GM18502 (cell line): ENCODE measurements at regions not wholly inside any gene's neighbourhood (a gene's known extent, or its start where the extent isn't known, plus 50 kb on each side); places are given as distances from the start of the nearest gene placed in this dataset.
A peak's percentile ranks its signal among the peaks of the same experiment; 100 is the strongest.
"Not testable (repeated sequence)": the region's sequence is repeated elsewhere in the genome, so short reads cannot be mapped to it uniquely, and the experiment has no call there.

Experiments
- ATAC-seq: cut with Tn5 transposase; IDR thresholded peaks from one replicate; pipeline ENCODE4 v1.9.1; 2021; ENCODE audit warnings: mild to moderate bottlenecking; ENCODE audit not compliant: unreplicated experiment, poor library complexity

DNA sequence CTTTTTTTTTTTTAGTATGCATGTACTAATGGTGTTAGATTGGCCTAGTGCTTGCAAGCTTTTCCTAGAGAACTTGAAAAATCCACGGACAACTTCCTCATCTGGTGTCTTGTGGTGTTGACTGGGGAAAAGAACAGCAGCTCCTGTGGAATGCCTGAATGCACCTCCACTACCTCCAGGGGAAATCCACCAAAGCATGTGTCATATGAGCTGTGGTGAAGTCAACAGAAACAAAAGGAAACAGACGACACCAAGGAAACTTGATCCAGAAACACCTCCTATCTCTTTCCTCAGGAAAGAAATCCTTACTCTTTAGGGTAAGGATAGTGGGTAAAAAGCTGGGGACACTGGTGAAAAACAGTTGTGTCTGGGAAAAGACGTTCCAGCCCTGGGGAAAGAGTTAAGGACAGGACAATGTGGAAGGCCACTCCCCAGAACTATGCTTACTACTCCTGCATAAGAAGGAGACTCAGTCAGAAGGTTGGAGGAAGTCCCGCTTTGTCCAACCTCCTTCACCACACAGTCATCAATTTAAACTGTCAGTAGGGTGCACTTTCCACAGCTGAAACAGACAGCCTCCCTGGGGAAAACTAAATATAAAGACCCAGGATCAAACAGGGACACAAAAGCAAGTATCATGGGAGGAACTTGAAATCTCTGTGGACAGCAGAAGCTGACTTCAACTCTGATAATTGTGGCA is 468.8 kb downstream of the TMEM121 start:
- not testable (repeated sequence) for ATAC-seq

- ATAC-seq = not testable (repeated sequence)
Observed at GRCh38 chr14:105998597-105998996, 472.2 kb downstream of the TMEM121 start.

- peak; percentile 86 for ATAC-seq
Observed at GRCh38 chr14:105999361-106000028, 473.1 kb downstream of the TMEM121 start.

DNA sequence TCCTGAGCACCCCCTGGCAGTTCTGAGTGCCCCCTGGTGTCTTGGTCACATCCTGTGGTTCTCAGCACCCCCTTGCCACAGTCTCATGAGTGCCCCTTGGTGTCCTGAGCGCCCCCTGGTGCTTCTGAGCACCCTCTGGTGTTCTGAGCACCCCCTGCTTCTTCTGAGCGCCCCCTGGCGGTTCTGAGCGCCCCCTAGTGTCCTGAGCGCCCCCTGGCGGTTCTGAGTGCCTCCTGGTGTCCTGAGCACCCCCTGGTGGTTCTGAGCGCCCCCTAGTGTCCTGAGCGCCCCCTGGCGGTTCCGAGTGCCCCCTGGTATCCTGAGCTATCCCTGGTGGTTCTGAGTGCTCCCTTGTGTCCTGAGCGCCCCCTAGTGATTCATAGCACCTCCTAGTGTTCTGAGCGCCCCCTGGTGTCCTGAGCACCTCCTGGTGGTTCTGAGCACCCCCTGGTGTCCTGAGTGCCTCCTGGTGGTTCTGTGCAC is 473.7 kb downstream of the TMEM121 start:
- ATAC-seq = peak; percentile 63

DNA sequence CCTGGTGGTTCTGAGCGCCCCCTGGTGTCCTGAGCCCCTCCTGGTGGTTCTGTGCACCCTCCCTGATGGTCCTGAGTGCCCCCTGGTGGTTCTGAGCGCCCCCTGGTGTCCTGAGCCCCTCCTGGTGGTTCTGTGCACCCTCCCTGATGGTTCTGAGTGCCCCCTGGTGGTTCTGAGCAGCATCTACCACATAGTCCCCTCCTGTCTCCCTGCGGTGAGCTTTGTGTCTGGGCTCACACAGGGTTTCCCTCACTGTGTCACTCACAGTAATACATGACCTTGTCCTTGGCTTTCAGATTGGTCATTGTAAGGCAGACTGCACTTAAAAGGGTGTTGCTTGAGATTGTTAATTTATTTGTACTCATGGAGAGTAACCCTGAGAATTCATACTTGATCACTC is 474.9 kb downstream of the TMEM121 start:
- ATAC-seq = not testable (repeated sequence)

DNA sequence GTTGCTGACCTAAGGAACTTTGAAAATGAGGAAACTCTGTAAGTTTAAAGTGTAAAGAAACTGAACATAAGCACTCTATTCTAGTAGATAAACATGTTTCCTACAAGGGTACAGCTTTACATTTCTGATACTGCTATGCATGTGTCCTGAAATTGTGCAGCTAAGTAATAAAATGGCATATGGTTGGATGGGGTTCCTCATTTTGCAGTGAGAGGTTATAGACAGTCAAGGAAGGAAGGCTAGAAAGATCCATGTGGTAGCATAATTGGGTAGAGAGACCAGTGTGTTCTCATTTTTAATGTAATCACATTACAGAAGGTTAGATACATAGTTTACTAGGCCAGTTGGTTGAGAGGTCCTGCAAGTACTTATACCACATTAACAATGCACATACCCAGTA is 477.0 kb downstream of the TMEM121 start:
- ATAC-seq = no peak

DNA sequence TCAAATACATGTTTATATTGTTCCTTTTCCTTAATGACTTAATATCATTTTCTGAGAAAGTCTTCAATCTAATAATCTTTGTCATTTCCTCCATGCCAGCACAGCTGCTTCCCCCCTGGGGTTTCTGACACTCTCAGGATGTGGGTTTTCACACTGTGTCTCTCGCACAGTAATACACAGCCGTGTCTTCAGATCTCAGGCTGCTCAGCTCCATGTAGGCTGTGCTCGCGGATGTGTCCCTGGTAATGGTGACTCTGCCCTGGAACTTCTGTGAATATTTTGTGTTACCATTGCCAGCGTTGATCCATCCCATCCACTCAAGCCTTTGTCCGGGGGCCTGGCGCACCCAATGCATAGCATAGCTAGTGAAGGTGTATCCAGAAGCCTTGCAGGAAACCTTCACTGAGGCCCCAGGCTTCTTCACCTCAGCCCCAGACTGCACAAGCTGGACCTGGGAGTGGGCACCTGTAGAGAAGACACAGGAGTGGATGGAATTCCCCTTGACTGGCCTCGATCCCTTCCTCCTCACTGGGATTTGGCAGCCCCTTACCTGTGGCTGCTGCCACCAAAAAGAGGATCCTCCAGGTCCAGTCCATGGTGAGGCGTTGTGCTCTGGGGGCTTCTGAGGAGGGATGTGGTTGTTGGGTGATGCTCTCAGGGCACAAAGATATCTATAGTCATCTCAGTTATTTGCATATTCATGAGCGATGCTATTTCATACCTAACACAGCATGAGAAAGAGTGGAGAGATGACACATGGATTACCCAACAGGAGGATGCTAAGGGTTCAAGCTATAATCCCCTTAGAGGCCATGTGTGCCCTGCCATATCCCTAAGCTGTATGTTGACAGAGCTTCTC is 478.8 kb downstream of the TMEM121 start:
- ATAC-seq = not testable (repeated sequence)

DNA sequence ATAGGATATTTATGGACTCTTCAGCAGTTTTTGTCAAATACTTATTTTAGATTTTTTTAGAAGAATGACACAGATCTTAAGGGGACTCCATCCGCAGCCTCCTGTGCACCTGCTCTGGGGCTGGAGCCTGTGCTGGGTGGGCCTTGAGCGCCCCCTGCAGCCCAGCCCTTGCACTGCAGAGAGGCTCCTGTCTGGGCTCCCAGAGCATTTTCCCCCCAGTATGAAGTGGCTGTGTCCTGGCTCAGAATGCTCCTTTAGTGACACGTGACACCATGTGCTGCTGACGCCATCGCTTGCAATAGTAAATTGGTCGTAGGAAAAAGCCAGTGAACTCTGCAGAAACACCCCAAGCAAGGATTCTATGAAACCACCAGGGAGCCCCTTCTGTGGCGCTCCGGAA is 479.7 kb downstream of the TMEM121 start:
- not testable (repeated sequence) for ATAC-seq

- ATAC-seq = not testable (repeated sequence)
Observed at GRCh38 chr14:106006716-106007115, 480.3 kb downstream of the TMEM121 start.

GRCh38 chr14:106010783-106011182 is 484.4 kb downstream of the TMEM121 start:
- ATAC-seq = no peak

DNA sequence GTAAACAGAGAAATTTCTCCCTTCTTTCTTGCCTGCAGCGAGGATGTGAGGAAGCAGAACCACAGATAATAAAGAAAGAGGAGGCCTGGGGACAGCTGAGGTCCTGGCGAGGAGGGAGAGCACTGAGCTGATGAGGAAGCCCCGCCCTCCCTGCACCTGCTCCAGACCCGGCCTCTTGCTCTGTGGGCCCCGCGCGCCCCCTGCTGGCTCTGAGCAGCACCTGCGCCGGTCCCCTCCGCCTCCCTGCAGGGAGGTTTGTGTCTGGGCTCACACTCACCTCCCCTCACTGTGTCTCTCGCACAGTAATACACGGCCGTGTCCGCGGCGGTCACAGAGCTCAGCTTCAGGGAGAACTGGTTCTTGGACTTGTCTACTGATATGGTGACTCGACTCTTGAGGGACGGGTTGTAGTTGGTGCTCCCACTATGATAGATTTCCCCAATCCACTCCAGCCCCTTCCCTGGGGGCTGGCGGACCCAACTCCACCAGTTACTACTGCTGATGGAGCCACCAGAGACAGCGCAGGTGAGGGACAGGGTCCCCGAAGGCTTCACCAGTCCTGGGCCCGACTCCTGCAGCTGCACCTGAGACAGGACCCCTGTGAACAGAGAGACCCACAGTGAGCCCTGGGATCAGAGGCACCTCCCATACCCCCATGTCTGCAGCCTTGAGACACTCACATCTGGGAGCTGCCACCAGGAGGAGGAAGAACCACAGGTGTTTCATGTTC is 485.4 kb downstream of the TMEM121 start:
- not testable (repeated sequence) for ATAC-seq

DNA sequence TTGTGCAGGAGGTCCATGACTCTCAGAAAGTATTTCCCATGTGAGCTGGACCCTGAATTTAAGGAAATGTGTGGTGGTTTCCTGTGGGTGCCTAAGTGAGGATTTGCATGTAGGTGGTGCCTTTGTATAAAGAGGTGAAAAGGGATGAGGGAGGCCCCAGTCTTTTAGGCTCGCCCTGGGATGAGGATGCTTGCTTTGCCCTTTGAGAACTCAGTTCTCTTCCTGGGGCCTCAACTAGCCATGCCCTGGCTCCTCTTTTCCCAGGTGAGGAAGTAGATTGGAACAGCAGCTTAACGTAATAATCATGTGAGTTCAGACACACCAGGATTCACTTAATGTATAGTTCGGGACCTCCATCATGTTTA is 486.0 kb downstream of the TMEM121 start:
- ATAC-seq = not testable (repeated sequence)

GRCh38 chr14:106013879-106014376 is 487.5 kb downstream of the TMEM121 start:
- no peak for ATAC-seq

DNA sequence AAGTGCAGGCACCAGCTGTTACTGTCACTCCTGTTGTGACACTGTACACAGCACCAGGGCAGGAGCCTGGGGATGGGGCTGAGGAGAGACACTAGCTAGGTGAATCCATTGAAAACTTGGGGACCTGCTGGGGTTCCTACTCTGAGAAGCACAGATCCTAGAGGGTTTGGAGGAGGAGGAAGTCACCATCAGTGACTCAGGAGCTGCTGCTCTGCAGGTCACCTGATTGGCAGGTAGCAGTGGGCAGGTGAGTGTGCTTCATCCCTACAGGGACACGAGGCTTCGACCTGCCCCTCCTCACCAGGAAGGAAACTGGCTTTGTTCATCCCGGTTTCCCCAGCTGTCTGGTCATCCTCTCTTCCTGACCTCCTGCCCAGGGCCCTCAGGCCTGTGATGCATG is 491.6 kb downstream of the TMEM121 start:
- not testable (repeated sequence) for ATAC-seq

DNA sequence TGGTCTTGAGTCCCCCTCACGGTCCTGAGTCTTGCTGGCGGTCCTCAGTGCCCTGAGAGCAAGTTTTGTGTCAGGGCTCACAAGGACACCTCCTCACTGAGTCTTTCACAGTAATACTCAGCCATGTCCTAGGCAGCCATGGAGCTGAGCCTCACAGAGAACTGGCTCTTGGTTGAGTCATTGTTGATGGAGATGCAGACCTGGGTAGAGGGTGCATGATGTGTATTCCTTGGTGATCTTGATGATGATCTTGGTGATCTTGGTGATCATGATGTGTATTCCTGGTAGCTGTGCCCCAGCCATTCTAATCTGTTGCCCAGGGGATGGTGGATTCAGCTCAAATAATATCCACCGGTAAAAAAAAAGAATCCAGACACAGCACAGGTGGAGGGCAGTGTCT is 495.4 kb downstream of the TMEM121 start:
- ATAC-seq = no peak

DNA sequence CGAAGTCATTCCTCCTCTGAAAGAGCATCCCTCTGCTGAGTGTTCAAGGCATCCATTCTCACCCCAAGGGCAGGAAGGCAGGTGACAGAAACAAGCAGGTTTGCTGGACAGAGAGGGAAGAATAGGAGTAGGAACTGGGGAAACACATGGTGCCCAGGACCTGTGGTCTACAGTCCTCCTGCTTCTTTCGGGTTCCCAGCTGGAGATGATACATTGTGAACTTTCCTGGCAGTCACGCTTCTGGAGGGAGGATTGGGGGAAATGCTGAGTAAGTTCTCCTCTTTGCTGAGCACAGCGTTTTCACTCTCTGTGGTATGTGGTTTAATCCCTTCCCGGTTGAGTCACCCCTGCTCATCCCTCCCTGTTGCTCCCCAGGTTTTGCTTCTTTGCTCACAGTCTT is 496.3 kb downstream of the TMEM121 start:
- not testable (repeated sequence) for ATAC-seq

- ATAC-seq = no peak
Observed at GRCh38 chr14:106023411-106023810, 497.0 kb downstream of the TMEM121 start.

- no peak for ATAC-seq
Observed at GRCh38 chr14:106024983-106025604, 498.7 kb downstream of the TMEM121 start.

DNA sequence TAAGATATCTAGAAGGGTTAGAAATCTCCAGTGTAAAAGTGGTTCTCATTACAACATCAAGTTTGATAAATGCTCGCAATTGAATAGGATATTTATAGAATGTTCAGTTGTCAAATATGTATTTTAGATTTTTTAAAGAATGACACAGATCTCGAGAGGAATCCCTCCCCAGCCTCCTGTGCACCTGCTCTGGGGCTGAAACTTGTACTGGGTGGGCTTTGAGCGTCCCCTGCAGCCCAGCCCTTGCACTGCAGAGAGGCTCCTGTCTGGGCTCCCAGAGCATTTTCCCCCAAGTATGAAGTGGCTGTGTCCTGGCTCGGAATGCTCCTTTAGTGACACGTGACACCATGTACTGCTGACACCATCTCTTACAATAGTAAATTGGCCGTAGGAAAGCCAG is 499.6 kb downstream of the TMEM121 start:
- no peak for ATAC-seq

GRCh38 chr14:106027759-106028158 is 501.4 kb downstream of the TMEM121 start:
- ATAC-seq = not testable (repeated sequence)
